Muscle layer of duodenum (tissue), 2 donors: ENCODE measurements at regions not wholly inside any gene's neighbourhood (a gene's known extent, or its start where the extent isn't known, plus 50 kb on each side); places are given as distances from the start of the nearest gene placed in this dataset.
"Not testable (repeated sequence)": the region's sequence is repeated elsewhere in the genome, so short reads cannot be mapped to it uniquely, and the experiment has no call there.

Experiments
- H3K27ac ChIP-seq: one replicate; pipeline ENCODE4 v1.7.0; 2013; ENCODE audit warnings: mild to moderate bottlenecking, low read length
- H3K27me3 ChIP-seq: one replicate; pipeline ENCODE4 v1.7.0; 2013; ENCODE audit warnings: low read depth, mild to moderate bottlenecking, control low read depth, low read length
- H3K36me3 ChIP-seq, 2 donors: one replicate each; pipeline ENCODE4 v1.7.0; 2013; ENCODE audit warnings: low read length in 2 of 2, control low read depth in 1 of 2, mild to moderate bottlenecking in 1 of 2; ENCODE audit not compliant: insufficient read depth in 2 of 2, control insufficient read depth in 1 of 2
- H3K4me1 ChIP-seq, 2 donors: one replicate each; pipeline ENCODE4 v1.7.0; 2013; ENCODE audit warnings: low read length in 2 of 2, mild to moderate bottlenecking in 2 of 2, control low read depth in 1 of 2, moderate library complexity in 1 of 2; ENCODE audit not compliant: insufficient read depth in 2 of 2, control insufficient read depth in 1 of 2
- H3K4me3 ChIP-seq, 2 donors: one replicate each; pipeline ENCODE4 v1.7.0; 2013; ENCODE audit warnings: low read length in 2 of 2, low read depth in 1 of 2, mild to moderate bottlenecking in 1 of 2
- H3K9me3 ChIP-seq, 2 donors: one replicate each; pipeline ENCODE4 v1.7.0; 2013; ENCODE audit warnings: low read length in 2 of 2, control low read depth in 1 of 2, mild to moderate bottlenecking in 1 of 2; ENCODE audit not compliant: control insufficient read depth in 1 of 2
- donor health status: healthy.

- Histone ChIP-seq H3K27ac (no peak overlapping the region), H3K4me1 (no peaks in the 10 kb centered on the region), H3K36me3 (no peaks in the 10 kb centered on the region), H3K9me3 (peaks cover 0 to 11% of the 10 kb centered on the region in 2 donors), H3K27me3 (no peaks in the 10 kb centered on the region), H3K4me3 (no peak overlapping the region)
Measured at GRCh38 chr16:8155275-8155674, 435.0 kb downstream of the TMEM114 start.

GRCh38 chr16:8146256-8147012, 443.9 kb downstream of the TMEM114 start:
- Histone ChIP-seq H3K27ac (no peak overlapping the region), H3K27me3 (no peaks in the 10 kb centered on the region), H3K4me1 (no peaks in the 10 kb centered on the region), H3K9me3 (peaks cover 0 to 4% of the 10 kb centered on the region in 2 donors), H3K4me3 (no peak overlapping the region), H3K36me3 (no peaks in the 10 kb centered on the region)

GRCh38 chr16:8138666-8139065, 451.6 kb downstream of the TMEM114 start:
- Histone ChIP-seq H3K4me1 (no peaks in the 10 kb centered on the region), H3K4me3 (no peak overlapping the region), H3K27ac (no peak overlapping the region), H3K9me3 (no peaks in the 10 kb centered on the region), H3K27me3 (no peaks in the 10 kb centered on the region), H3K36me3 (no peaks in the 10 kb centered on the region)

- no peaks in the 10 kb centered on the region for H3K27me3 ChIP-seq
- H3K4me3 ChIP-seq, result no peak overlapping the region
- H3K9me3 ChIP-seq, result no peaks in the 10 kb centered on the region
- no peak overlapping the region for H3K27ac ChIP-seq
- no peaks in the 10 kb centered on the region for H3K36me3 ChIP-seq
- H3K4me1 ChIP-seq, result no peaks in the 10 kb centered on the region
Measured at GRCh38 chr16:8137606-8138005, 452.7 kb downstream of the TMEM114 start.

- H3K4me1 ChIP-seq, result no peaks in the 10 kb centered on the region
- no peak overlapping the region for H3K4me3 ChIP-seq
- H3K27me3 ChIP-seq, result no peaks in the 10 kb centered on the region
- H3K9me3 ChIP-seq, result peaks cover 0 to 13% of the 10 kb centered on the region in 2 donors
- H3K36me3 ChIP-seq, result no peaks in the 10 kb centered on the region
- H3K27ac ChIP-seq, result no peak overlapping the region
Measured at GRCh38 chr16:8130197-8130596, 460.1 kb downstream of the TMEM114 start.

- Histone ChIP-seq H3K9me3 (peaks cover 0 to 13% of the 10 kb centered on the region in 2 donors), H3K4me1 (no peaks in the 10 kb centered on the region), H3K4me3 (no peak overlapping the region), H3K27me3 (no peaks in the 10 kb centered on the region), H3K36me3 (no peaks in the 10 kb centered on the region), H3K27ac (no peak overlapping the region)
Measured at GRCh38 chr16:8127070-8127469, 463.2 kb downstream of the TMEM114 start.

GRCh38 chr16:8126313-8126712, 464.0 kb downstream of the TMEM114 start:
- H3K27me3 ChIP-seq, result no peaks in the 10 kb centered on the region
- peaks cover 0 to 13% of the 10 kb centered on the region in 2 donors for H3K9me3 ChIP-seq
- H3K4me3 ChIP-seq, result no peak overlapping the region
- H3K4me1 ChIP-seq, result no peaks in the 10 kb centered on the region
- no peak overlapping the region for H3K27ac ChIP-seq
- no peaks in the 10 kb centered on the region for H3K36me3 ChIP-seq

GRCh38 chr16:8120001-8120400, 470.3 kb downstream of the TMEM114 start:
- H3K27me3 ChIP-seq, result no peaks in the 10 kb centered on the region
- H3K4me1 ChIP-seq, result no peaks in the 10 kb centered on the region
- H3K27ac ChIP-seq, result no peak overlapping the region
- H3K9me3 ChIP-seq, result no peaks in the 10 kb centered on the region
- H3K36me3 ChIP-seq, result no peaks in the 10 kb centered on the region
- no peak overlapping the region for H3K4me3 ChIP-seq

- Histone ChIP-seq H3K27ac (no peak overlapping the region), H3K36me3 (no peaks in the 10 kb centered on the region), H3K27me3 (no peaks in the 10 kb centered on the region), H3K4me3 (no peak overlapping the region), H3K4me1 (no peaks in the 10 kb centered on the region), H3K9me3 (peaks cover 0 to 4% of the 10 kb centered on the region in 2 donors)
Measured at GRCh38 chr16:8115814-8116213, 474.5 kb downstream of the TMEM114 start.

GRCh38 chr16:8114941-8115340, 475.4 kb downstream of the TMEM114 start:
- H3K27me3 ChIP-seq, H3K9me3 ChIP-seq, H3K4me3 ChIP-seq, H3K4me1 ChIP-seq, H3K27ac ChIP-seq, H3K36me3 ChIP-seq: not testable (repeated sequence)

- Histone ChIP-seq H3K9me3 (peaks cover 0 to 4% of the 10 kb centered on the region in 2 donors), H3K27me3 (no peaks in the 10 kb centered on the region), H3K4me1 (no peaks in the 10 kb centered on the region), H3K36me3 (no peaks in the 10 kb centered on the region), H3K4me3 (no peak overlapping the region), H3K27ac (no peak overlapping the region)
Measured at GRCh38 chr16:8113843-8114242, 476.5 kb downstream of the TMEM114 start.
